NOMO-1 treated with DMSO at 0.1 percent for 48 hours (cell line): ENCODE measurements at regions not wholly inside any gene's neighbourhood (a gene's known extent, or its start where the extent isn't known, plus 50 kb on each side); places are given as distances from the start of the nearest gene placed in this dataset.
"Not testable (repeated sequence)": the region's sequence is repeated elsewhere in the genome, so short reads cannot be mapped to it uniquely, and the experiment has no call there.

Source experiments
- DNase-seq: peaks from one replicate; lab custom pipeline; 2025; ENCODE audit not compliant: unreplicated experiment; lab: John Stamatoyannopoulos, UW

DNA sequence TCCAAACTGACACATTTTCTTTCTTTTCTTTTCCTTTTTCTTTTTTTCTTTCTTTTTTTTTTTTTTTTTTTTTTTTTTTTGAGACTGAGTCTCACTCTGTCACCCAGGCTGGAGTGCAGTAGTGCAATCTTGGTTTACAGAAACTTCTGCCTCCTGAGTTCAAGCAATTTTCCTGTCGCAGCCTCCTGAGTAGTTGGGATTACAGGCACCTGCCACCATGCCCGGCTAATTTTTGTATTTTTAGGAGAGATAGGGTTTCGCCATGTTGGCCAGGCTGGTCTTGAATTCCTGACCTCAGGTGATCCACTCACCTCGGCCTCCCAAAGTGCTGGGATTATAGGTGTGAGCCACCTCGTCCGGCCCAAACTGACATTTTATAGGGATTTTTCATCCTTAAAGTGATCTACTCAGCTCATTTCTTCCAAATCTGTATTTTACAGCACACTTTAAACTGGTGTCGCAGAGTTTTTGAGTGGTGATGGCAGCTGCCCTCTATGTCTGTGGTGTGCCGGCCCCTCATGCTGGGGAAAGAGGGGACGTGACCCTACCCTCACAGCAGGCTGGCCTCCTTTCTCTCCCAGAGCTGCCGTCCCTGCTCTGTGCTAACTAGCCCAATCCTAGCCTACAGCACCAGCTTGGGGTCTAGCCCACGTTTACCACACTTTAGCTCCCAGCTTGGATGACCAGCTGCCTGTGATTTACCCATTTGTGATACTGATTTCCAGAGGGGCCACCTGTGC, 211.9 kb upstream of the HAAO start:
- not testable (repeated sequence) for DNase-seq

- DNase-seq, result no peak
Measured at GRCh38 chr2:43003702-43004101, 211.3 kb upstream of the HAAO start.

DNA sequence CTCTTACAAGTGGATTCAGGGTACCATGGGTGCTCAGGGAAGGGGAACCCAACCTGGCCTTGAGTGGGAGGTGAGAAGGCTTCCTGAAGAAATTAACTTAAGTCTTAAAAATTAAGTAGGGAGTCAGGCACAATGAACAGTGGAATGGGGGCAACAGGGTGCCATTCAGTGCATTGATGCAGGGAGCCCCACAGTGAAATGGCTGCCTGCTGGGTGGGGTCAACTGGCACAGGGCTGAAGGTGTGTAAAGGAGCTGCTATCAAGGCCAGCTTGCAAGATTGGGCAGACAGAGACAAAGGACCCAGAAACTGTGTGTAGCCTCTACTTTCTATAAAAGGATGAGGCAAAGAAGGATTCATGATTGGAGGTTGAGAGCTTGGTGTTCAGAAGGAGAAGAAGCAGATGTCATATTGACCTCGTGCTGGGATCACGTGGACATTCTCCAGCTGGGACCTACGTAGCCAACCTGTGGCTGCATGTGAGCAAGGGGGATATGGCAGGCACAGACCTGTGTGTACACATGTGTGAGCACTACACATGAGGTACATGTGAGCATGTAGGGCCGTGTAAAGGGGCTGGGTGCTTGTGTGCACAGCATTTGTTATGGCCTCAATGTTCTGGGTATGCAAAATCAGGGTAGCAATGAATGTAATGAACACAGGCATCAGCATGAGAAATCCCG, 209.5 kb upstream of the HAAO start:
- DNase-seq, result no peak

DNA sequence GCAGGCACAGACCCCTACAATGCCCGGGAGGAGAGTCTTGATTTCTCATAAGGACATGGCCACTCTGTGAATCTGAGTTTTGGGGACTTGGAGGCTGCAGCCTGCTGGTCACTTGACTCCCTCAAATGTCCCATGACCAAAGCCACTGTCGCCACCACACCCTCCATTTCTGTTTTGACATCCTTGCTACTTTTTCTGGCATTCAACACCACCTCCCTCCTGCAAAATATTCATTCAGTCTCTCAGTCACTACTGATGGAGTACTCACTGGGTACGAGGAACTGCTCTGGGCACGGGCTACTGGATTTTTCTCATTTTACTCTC, 208.6 kb upstream of the HAAO start:
- no peak for DNase-seq

DNA sequence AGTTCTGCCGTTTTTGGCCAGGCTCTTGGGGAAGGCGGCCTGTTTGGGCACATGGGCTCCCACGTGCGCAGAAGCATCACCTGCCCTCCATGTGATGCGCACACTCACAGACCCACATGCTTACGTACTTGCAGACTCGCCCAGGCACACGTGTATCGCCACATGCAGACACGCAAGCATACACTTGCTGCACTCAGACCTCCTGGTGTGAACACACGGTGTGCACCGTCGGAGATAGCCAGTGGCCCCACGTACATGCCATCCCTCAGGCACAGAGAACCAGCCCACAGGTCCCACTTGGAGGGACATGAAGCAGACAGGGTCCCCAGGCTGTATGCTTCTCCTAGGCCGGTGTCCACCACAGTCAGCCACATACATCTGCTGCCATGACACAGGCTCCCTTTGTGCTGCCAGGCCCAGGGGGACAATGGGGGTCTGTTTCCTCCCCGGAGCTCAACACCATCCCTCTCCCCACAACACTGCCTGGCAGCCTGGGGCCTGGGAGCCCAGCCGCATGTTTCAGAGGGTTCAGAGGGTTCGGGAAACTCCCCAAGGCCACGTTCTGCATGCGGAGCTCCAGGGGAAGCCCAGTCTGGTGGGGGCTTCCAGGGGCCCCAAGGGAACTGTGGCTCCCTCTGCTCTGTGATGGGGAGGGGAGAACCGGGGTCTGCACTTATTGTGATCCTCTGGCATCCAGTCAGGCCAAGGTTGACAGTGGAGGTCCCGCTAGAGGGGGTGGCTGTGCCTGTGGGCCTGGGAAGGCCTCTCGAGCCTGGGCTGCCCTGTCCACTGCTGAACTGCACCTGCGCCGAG, 208.1 kb upstream of the HAAO start:
- DNase-seq, result no peak

DNA sequence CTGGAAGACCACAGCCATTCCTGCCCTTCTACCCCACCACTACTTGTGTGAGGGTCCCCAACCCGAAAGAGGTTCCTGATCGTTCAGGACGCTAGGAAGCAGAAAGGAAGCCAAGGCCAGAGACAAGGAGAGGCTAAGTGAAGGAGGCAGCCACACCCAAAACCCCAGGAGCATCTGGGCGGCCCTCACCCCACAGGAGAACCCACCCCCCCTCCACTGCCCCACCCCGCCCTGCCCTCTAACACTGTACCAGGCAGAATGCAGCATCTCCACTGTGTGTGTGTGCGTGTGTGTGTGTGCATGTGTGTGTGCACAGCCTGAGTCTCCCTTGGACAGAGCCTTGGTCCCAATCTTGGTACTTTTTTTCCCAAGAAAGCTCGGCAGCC, 207.5 kb upstream of the HAAO start:
- DNase-seq, result no peak

DNA sequence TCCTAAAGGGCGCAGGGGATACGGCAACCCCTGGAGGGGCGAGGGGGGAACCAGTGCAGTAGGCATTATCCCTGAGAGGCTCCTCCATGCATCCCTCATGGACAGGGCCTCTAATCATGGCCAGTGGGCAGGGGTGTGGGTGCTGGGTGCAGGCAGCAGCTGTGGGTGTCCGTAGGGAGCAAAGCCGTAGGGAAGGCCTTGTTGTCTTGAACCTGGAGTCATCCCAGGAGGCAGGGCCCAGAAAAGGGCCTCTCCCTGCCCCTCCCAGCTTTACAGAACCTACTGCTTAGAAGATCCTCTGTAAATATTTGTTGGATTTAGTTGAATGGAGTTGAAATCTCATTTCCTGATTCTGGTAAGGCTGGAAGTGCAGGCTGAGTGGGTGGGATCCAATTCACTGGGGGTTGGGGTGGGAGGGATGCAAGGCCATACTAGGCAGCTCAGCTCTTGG, 207.0 kb upstream of the HAAO start:
- DNase-seq, result no peak

GRCh38 chr2:42998721-42999120, 206.3 kb upstream of the HAAO start:
- no peak for DNase-seq

- no peak for DNase-seq
Measured at GRCh38 chr2:42996528-42996927, 204.1 kb upstream of the HAAO start.

GRCh38 chr2:42995752-42996422, 203.5 kb upstream of the HAAO start:
- no peak for DNase-seq

DNA sequence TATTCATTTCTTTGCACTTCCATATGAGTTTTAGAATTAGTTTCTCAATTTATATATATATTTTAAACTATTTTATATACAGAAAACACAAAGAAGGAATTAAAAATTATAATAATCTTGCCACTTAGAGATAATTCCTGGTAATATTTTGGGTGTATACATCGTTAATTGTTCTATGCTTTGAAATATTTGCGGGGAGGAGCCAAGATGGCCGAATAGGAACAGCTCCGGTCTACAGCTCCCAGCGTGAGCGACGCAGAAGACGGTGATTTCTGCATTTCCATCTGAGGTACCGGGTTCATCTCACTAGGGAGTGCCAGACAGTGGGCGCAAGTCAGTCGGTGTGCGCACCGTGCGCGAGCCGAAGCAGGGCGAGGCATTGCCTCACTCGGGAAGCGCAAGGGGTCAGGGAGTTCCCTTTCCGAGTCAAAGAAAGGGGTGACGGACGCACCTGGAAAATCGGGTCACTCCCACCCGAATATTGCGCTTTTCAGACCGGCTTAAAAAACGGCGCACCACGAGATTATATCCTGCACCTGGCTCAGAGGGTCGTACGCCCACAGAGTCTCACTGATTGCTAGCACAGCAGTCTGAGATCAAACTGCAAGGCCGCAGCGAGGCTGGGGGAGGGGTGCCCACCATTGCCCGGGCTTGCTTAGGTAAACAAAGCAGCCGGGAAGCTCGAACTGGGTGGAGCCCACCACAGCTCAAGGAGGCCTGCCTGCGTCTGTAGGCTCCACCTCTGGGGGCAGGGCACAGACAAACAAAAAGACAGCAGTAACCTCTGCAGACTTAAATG, 197.1 kb upstream of the HAAO start:
- DNase-seq, result not testable (repeated sequence)

DNA sequence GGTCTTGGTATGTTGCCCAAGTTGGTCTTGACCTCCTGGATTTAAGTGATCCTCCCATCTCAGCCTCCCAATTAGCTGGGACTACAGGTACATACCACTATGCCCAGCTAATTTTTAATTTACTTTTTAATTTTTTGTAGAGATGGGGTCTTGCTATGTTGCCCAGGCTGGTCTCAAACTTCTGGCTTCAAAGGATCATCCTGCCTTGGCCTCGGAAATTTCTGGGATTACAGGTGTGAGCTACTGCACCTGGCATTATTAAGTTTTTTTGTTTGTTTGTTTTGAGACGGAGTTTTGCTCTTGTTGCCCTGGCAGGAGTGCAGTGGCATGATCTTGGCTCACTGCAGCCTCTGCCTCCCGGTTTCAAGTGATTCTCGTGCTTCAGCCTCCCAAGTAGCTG, 195.7 kb upstream of the HAAO start:
- DNase-seq, result not testable (repeated sequence)

- DNase-seq, result no peak
Measured at GRCh38 chr2:42987112-42987922, 194.9 kb upstream of the HAAO start.

DNA sequence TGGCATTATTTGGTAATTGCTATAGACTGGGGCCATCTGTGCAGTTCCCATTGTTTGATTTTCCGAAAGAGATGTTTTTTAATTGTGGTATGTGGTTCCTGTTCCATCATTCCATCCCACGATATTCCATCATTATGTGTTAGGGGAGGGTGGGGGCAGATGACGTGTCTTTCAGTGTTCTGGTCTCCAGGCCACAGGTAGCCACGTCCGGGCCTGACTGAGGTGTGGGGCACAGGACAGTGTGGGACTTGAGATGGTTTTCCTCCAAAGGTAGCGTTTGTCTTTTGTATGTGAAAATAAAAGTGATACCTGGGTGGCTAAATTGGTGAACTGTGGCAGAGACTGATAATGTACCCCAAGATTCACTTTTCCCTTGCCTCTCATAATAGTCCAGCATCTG, 192.2 kb upstream of the HAAO start:
- no peak for DNase-seq

- no peak for DNase-seq
Measured at GRCh38 chr2:42984081-42984480, 191.7 kb upstream of the HAAO start.

DNA sequence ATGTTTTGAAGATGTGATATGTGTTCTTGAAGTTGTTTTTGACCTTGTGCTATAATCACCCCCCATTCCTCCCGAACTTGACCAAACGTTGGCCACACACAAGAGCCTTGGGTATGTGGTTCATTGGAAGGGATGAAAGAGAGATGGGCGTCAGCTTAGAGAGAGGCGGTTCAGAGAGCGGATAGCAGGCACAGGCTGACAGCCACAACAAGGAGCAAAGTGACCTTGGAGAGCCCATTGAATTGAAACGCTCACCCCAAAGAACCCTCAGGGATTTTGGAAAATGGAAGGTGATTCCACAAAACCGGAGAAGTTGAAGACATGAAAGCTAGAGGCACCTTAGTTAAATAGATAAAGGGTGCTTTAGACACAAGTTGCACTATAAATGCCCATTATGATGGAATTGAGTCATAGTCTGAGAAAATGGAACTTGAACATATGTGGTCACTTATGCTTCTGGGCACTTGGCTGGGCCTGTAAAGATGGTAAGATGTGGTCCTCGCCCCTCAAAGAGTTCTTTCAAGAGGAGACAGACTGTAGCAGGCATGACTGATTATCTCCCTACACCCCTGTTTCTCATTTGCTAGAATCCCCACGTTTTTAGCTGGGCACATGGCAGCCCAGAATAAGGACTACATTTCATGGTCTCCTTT, 188.5 kb upstream of the HAAO start:
- no peak for DNase-seq

- no peak for DNase-seq
Measured at GRCh38 chr2:42979870-42980763, 187.7 kb upstream of the HAAO start.

DNA sequence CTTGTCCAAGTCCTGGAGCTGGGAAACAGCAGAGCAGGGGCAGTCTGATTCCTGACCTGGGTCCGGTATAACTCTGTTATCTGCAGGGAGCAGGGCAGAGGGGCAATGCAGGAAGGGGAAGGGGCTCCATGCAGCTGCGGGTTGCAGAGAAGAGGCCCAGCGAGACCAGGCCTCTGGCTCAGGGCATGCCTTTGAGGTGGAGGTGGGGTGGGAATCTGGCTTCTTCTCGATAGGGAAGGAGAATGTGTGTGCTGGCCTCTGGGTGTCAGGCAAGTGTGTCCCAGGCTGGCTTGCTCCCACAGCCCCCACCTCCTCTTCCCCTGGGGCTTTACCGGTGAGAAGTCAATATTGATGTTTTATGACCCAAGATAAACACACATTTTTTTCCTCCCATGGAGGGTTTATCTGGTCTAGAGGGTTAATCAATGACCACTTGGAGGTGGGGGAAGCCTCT, 187.1 kb upstream of the HAAO start:
- DNase-seq, result no peak
